BLaER1 (cell line): ENCODE measurements at regions not wholly inside any gene's neighbourhood (a gene's known extent, or its start where the extent isn't known, plus 50 kb on each side); places are given as distances from the start of the nearest gene placed in this dataset.

Source experiments
- H3K27ac ChIP-seq: shearing (Covaris generic); formaldehyde crosslinking; 2 replicates; pipeline ENCODE4 v1.8.1; 2022
- H3K27me3 ChIP-seq: shearing (Covaris generic); formaldehyde crosslinking; 2 replicates; pipeline ENCODE4 v1.8.1; 2022
- H3K36me3 ChIP-seq: shearing (Covaris generic); formaldehyde crosslinking; 2 replicates; pipeline ENCODE4 v1.8.1; 2022
- H3K4me1 ChIP-seq: shearing (Covaris generic); formaldehyde crosslinking; 2 replicates; pipeline ENCODE4 v1.8.1; 2022
- H3K4me2 ChIP-seq: shearing (Covaris generic); formaldehyde crosslinking; 2 replicates; pipeline ENCODE4 v1.8.1; 2022
- H3K4me3 ChIP-seq: shearing (Covaris generic); formaldehyde crosslinking; 2 replicates; pipeline ENCODE4 v1.8.1; 2022
- H3K9ac ChIP-seq: shearing (Covaris generic); formaldehyde crosslinking; 2 replicates; pipeline ENCODE4 v1.8.1; 2022
- H3K9me3 ChIP-seq: shearing (Covaris generic); formaldehyde crosslinking; 2 replicates; pipeline ENCODE4 v1.8.1; 2022
- H4K20me1 ChIP-seq: shearing (Covaris generic); formaldehyde crosslinking; 2 replicates; pipeline ENCODE4 v1.8.1; 2022
- Cebpa-rat ChIP-seq: shearing (Covaris generic); IDR thresholded peaks from 2 replicates; pipeline ENCODE4 v1.8.1; 2022

- Histone ChIP-seq H3K4me1 (no peaks in the 10 kb centered on the region), H3K9ac (no peak overlapping the region), H3K4me2 (no peak overlapping the region), H3K27ac (no peak overlapping the region), H4K20me1 (no peaks in the 10 kb centered on the region), H3K27me3 (no peaks in the 10 kb centered on the region), H3K4me3 (no peak overlapping the region), H3K9me3 (peaks cover 5% of the 10 kb centered on the region; the same call in 1 of the 2 replicates), H3K36me3 (no peaks in the 10 kb centered on the region)
- no peak for TF ChIP-seq Cebpa-rat
These were observed 205.4 kb upstream of the CARD18 start for GRCh38 chr11:105344938-105345337.

GRCh38 chr11:105334025-105334714 lies 194.6 kb upstream of the CARD18 start:
- H3K27me3 ChIP-seq, result no peaks in the 10 kb centered on the region
- H3K27ac ChIP-seq, result no peak overlapping the region
- no peaks in the 10 kb centered on the region for H3K4me1 ChIP-seq
- no peak for TF ChIP-seq Cebpa-rat
- no peaks in the 10 kb centered on the region for H3K36me3 ChIP-seq
- no peak overlapping the region for H3K4me2 ChIP-seq
- no peak overlapping the region for H3K9ac ChIP-seq
- no peaks in the 10 kb centered on the region for H4K20me1 ChIP-seq
- H3K9me3 ChIP-seq, result 0 out of 2 replicates have a peak, but pooled peaks cover 5% of the 10 kb centered on the region
- no peak overlapping the region for H3K4me3 ChIP-seq

- Histone ChIP-seq H3K9ac (no peak overlapping the region), H3K4me1 (no peaks in the 10 kb centered on the region), H3K9me3 (0 out of 2 replicates have a peak, but pooled peaks cover 5% of the 10 kb centered on the region), H3K4me2 (no peak overlapping the region), H3K27me3 (no peaks in the 10 kb centered on the region), H3K36me3 (no peaks in the 10 kb centered on the region), H3K4me3 (no peak overlapping the region), H3K27ac (no peak overlapping the region), H4K20me1 (no peaks in the 10 kb centered on the region)
- no peak for TF ChIP-seq Cebpa-rat
These were observed 193.6 kb upstream of the CARD18 start for GRCh38 chr11:105333153-105333552.

GRCh38 chr11:105332171-105332570 lies 192.6 kb upstream of the CARD18 start:
- no peak for TF ChIP-seq Cebpa-rat
- Histone ChIP-seq H3K27me3 (no peaks in the 10 kb centered on the region), H3K9ac (no peak overlapping the region), H3K9me3 (0 out of 2 replicates have a peak, but pooled peaks cover 5% of the 10 kb centered on the region), H3K36me3 (no peaks in the 10 kb centered on the region), H3K27ac (no peak overlapping the region), H4K20me1 (no peaks in the 10 kb centered on the region), H3K4me2 (no peak overlapping the region), H3K4me3 (no peak overlapping the region), H3K4me1 (no peaks in the 10 kb centered on the region)

GRCh38 chr11:105328061-105328460 lies 188.5 kb upstream of the CARD18 start:
- Histone ChIP-seq H3K4me2 (no peak overlapping the region), H4K20me1 (no peaks in the 10 kb centered on the region), H3K27ac (no peak overlapping the region), H3K4me1 (no peaks in the 10 kb centered on the region), H3K9me3 (no peaks in the 10 kb centered on the region), H3K36me3 (no peaks in the 10 kb centered on the region), H3K27me3 (no peaks in the 10 kb centered on the region), H3K4me3 (no peak overlapping the region), H3K9ac (no peak overlapping the region)
- TF ChIP-seq Cebpa-rat, result no peak

GRCh38 chr11:105324156-105324555 lies 184.6 kb upstream of the CARD18 start:
- Histone ChIP-seq H4K20me1 (no peaks in the 10 kb centered on the region), H3K4me1 (no peaks in the 10 kb centered on the region), H3K4me2 (no peak overlapping the region), H3K27me3 (no peaks in the 10 kb centered on the region), H3K36me3 (no peaks in the 10 kb centered on the region), H3K9ac (no peak overlapping the region), H3K9me3 (no peaks in the 10 kb centered on the region), H3K4me3 (no peak overlapping the region), H3K27ac (no peak overlapping the region)
- TF ChIP-seq Cebpa-rat, result no peak

GRCh38 chr11:105321696-105322095 lies 182.1 kb upstream of the CARD18 start:
- no peak for TF ChIP-seq Cebpa-rat
- Histone ChIP-seq H3K27me3 (no peaks in the 10 kb centered on the region), H3K27ac (no peak overlapping the region), H3K4me3 (no peak overlapping the region), H3K9me3 (no peaks in the 10 kb centered on the region), H3K36me3 (no peaks in the 10 kb centered on the region), H3K9ac (no peak overlapping the region), H3K4me1 (no peaks in the 10 kb centered on the region), H3K4me2 (no peak overlapping the region), H4K20me1 (no peaks in the 10 kb centered on the region)

GRCh38 chr11:105315287-105315686 lies 175.7 kb upstream of the CARD18 start:
- H3K9me3 ChIP-seq, result no peaks in the 10 kb centered on the region
- no peaks in the 10 kb centered on the region for H4K20me1 ChIP-seq
- no peaks in the 10 kb centered on the region for H3K27me3 ChIP-seq
- no peaks in the 10 kb centered on the region for H3K4me1 ChIP-seq
- no peaks in the 10 kb centered on the region for H3K36me3 ChIP-seq
- no peak overlapping the region for H3K4me3 ChIP-seq
- no peak overlapping the region for H3K4me2 ChIP-seq
- no peak overlapping the region for H3K9ac ChIP-seq
- H3K27ac ChIP-seq, result no peak overlapping the region
- TF ChIP-seq Cebpa-rat, result no peak

GRCh38 chr11:105312266-105312665 lies 172.7 kb upstream of the CARD18 start:
- H3K27me3 ChIP-seq, result no peaks in the 10 kb centered on the region
- TF ChIP-seq Cebpa-rat, result no peak
- no peaks in the 10 kb centered on the region for H3K36me3 ChIP-seq

GRCh38 chr11:105298630-105299029 lies 159.1 kb upstream of the CARD18 start:
- H3K4me2 ChIP-seq, result no peak overlapping the region
- H3K9me3 ChIP-seq, result no peaks in the 10 kb centered on the region
- no peaks in the 10 kb centered on the region for H3K4me1 ChIP-seq
- no peaks in the 10 kb centered on the region for H4K20me1 ChIP-seq
- no peak for TF ChIP-seq Cebpa-rat
- H3K9ac ChIP-seq, result no peak overlapping the region
- H3K27me3 ChIP-seq, result no peaks in the 10 kb centered on the region
- no peak overlapping the region for H3K4me3 ChIP-seq
- H3K27ac ChIP-seq, result no peak overlapping the region
- H3K36me3 ChIP-seq, result no peaks in the 10 kb centered on the region

More at GRCh38 chr11:105312266-105312665, 172.7 kb upstream of the CARD18 start:
- no peaks in the 10 kb centered on the region for H3K4me1 ChIP-seq
- H4K20me1 ChIP-seq, result no peaks in the 10 kb centered on the region
- H3K9me3 ChIP-seq, result no peaks in the 10 kb centered on the region
- no peak overlapping the region for H3K4me2 ChIP-seq
- H3K9ac ChIP-seq, result no peak overlapping the region
- no peak overlapping the region for H3K27ac ChIP-seq
- H3K4me3 ChIP-seq, result no peak overlapping the region

GRCh38 chr11:105298174-105298573 lies 158.6 kb upstream of the CARD18 start:
- no peaks in the 10 kb centered on the region for H3K9me3 ChIP-seq
- H3K27ac ChIP-seq, result no peak overlapping the region
- H3K4me1 ChIP-seq, result no peaks in the 10 kb centered on the region
- no peaks in the 10 kb centered on the region for H4K20me1 ChIP-seq
- H3K36me3 ChIP-seq, result no peaks in the 10 kb centered on the region
- no peak overlapping the region for H3K9ac ChIP-seq
- no peak for TF ChIP-seq Cebpa-rat
- no peaks in the 10 kb centered on the region for H3K27me3 ChIP-seq
- no peak overlapping the region for H3K4me2 ChIP-seq
- no peak overlapping the region for H3K4me3 ChIP-seq
